ENCODE measurements at regions not wholly inside any gene's neighbourhood (a gene's known extent, or its start where the extent isn't known, plus 50 kb on each side); places are given as distances from the start of the nearest gene placed in this dataset.

GRCh38 chr4:163959932-163960331, 465.4 kb downstream of the TMA16 start:
- intact Hi-C loops (cut with DNase I; ENCODE audit: low total_unique reads), result no loop called here
- WGBS, 2 donors, result 77 to 84% methylated on average over 6 of the region's 6 CpGs
- no peak for TF ChIP-seq POLR2A (IDR thresholded peaks at IDR 0.05)
- TF ChIP-seq, protein P1, sequence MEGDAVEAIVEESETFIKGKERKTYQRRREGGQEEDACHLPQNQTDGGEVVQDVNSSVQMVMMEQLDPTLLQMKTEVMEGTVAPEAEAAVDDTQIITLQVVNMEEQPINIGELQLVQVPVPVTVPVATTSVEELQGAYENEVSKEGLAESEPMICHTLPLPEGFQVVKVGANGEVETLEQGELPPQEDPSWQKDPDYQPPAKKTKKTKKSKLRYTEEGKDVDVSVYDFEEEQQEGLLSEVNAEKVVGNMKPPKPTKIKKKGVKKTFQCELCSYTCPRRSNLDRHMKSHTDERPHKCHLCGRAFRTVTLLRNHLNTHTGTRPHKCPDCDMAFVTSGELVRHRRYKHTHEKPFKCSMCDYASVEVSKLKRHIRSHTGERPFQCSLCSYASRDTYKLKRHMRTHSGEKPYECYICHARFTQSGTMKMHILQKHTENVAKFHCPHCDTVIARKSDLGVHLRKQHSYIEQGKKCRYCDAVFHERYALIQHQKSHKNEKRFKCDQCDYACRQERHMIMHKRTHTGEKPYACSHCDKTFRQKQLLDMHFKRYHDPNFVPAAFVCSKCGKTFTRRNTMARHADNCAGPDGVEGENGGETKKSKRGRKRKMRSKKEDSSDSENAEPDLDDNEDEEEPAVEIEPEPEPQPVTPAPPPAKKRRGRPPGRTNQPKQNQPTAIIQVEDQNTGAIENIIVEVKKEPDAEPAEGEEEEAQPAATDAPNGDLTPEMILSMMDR (IDR thresholded peaks at IDR 0.05), result no peak
- DNase-seq (ENCODE audit: low spot score in 2 of 2), result no peak
- no peak overlapping the region for H3K4me3 ChIP-seq (ENCODE audit: low read depth, poor library complexity, severe bottlenecking)

DNA sequence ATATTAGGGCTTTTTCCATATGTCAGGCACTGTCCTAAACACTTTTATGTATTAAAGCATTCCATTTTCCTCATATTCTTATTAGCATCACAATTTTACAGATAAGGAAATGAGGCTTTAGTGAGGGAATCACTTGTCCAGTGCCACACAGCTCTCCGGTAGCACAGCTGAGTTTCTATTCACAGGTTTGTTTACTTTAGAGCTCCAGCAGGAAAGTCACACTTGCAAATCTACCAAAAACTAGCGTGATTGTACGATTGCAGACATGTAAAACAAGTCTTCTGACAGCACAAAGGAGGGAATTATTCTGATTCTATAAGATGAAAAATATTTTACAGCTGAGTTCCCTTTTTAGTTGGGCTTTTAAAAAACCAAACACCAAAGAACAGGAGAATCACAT, 472.1 kb downstream of the TMA16 start:
- intact Hi-C loops (cut with DNase I; ENCODE audit: low total_unique reads), result no loop called here
- no peak for DNase-seq (ENCODE audit: low spot score in 2 of 2)
- no peak for TF ChIP-seq POLR2A (IDR thresholded peaks at IDR 0.05)
- TF ChIP-seq, protein P1 (IDR thresholded peaks at IDR 0.05), result no peak
- 33 to 42% methylated on average over 3 of the region's 3 CpGs for WGBS, 2 donors
- H3K4me3 ChIP-seq (ENCODE audit: low read depth, poor library complexity, severe bottlenecking), result no peak overlapping the region

DNA sequence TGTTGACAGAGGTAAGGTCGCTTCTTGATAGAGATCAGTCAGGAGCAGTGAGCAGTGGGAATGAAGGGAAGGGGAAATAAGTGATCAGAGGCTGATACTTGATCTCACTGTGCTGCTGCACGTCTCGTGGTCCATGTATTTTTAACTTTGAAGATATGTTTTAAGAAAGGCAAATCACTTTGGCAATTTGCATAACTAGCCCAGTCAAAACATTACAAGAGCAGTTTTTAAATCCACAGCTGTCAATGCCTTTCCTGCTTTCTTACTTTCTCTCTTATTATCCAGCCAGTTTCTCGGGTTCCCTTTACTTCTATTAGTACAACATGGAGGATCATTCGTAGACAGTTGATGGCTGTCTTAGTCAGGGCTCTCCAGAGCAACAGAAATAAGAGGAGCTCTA, 472.8 kb downstream of the TMA16 start:
- intact Hi-C loops (cut with DNase I; ENCODE audit: low total_unique reads), result no loop called here
- TF ChIP-seq, protein P1 (IDR thresholded peaks at IDR 0.05), result no peak
- TF ChIP-seq POLR2A (IDR thresholded peaks at IDR 0.05), result no peak
- H3K4me3 ChIP-seq (ENCODE audit: low read depth, poor library complexity, severe bottlenecking), result no peak overlapping the region
- WGBS, 2 donors, result 46 to 53% methylated on average over 5 of the region's 5 CpGs
- no peak for DNase-seq (ENCODE audit: low spot score in 2 of 2)

- H3K4me3 ChIP-seq (ENCODE audit: low read depth, poor library complexity, severe bottlenecking), result no peak overlapping the region
- no peak for DNase-seq (ENCODE audit: low spot score in 2 of 2)
- 20 to 38% methylated on average over 1 of the region's 1 CpG for WGBS, 2 donors
- intact Hi-C loops (cut with DNase I; ENCODE audit: low total_unique reads), result no loop called here
- TF ChIP-seq, protein P1 (IDR thresholded peaks at IDR 0.05), result no peak
- no peak for TF ChIP-seq POLR2A (IDR thresholded peaks at IDR 0.05)
Measured at GRCh38 chr4:163967710-163968109, 473.2 kb downstream of the TMA16 start.

DNA sequence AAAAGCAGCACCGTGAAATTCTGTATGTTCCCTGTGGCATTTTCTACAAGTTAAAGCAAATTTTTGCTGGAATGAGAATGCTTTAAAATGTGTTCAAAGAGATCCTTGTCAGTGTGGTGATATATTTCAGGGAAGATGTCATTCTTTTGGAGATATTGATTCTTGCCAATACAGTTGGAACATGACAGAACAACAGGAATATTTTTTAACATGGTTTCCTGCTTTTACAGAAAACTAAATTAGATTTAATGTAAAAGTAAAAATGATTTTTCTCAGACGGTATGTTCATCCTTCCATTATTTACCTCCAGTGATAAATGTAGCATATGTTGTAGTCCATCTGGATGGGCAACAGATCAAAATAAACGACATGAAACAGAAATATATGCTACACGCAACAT, 474.8 kb downstream of the TMA16 start:
- WGBS, 2 donors, result 44 to 45% methylated on average over 4 of the region's 4 CpGs
- no peak for DNase-seq (ENCODE audit: low spot score in 2 of 2)
- TF ChIP-seq, protein P1 (IDR thresholded peaks at IDR 0.05), result no peak
- no peak for TF ChIP-seq POLR2A (IDR thresholded peaks at IDR 0.05)
- H3K4me3 ChIP-seq (ENCODE audit: low read depth, poor library complexity, severe bottlenecking), result no peak overlapping the region
- intact Hi-C loops (cut with DNase I; ENCODE audit: low total_unique reads), result no loop called here

GRCh38 chr4:163976588-163976987, 482.1 kb downstream of the TMA16 start:
- DNase-seq (ENCODE audit: low spot score in 2 of 2), result no peak
- H3K4me3 ChIP-seq (ENCODE audit: low read depth, poor library complexity, severe bottlenecking), result no peak overlapping the region
- WGBS, 2 donors, result 80 to 81% methylated on average over 6 of the region's 6 CpGs
- TF ChIP-seq, protein P1 (IDR thresholded peaks at IDR 0.05), result no peak
- TF ChIP-seq POLR2A (IDR thresholded peaks at IDR 0.05), result no peak
- intact Hi-C loops (cut with DNase I; ENCODE audit: low total_unique reads), result no loop called here
